ENCODE measurements at regions not wholly inside any gene's neighbourhood (a gene's known extent, or its start where the extent isn't known, plus 50 kb on each side); places are given as distances from the start of the nearest gene placed in this dataset.

GRCh38 chr14:45705940-45706534, 453.0 kb upstream of the MIS18BP1 start:
- TF ChIP-seq, protein P1, sequence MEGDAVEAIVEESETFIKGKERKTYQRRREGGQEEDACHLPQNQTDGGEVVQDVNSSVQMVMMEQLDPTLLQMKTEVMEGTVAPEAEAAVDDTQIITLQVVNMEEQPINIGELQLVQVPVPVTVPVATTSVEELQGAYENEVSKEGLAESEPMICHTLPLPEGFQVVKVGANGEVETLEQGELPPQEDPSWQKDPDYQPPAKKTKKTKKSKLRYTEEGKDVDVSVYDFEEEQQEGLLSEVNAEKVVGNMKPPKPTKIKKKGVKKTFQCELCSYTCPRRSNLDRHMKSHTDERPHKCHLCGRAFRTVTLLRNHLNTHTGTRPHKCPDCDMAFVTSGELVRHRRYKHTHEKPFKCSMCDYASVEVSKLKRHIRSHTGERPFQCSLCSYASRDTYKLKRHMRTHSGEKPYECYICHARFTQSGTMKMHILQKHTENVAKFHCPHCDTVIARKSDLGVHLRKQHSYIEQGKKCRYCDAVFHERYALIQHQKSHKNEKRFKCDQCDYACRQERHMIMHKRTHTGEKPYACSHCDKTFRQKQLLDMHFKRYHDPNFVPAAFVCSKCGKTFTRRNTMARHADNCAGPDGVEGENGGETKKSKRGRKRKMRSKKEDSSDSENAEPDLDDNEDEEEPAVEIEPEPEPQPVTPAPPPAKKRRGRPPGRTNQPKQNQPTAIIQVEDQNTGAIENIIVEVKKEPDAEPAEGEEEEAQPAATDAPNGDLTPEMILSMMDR (conservative IDR thresholded peaks at IDR 0.05; ENCODE audit: low read depth, low read length) = no peak
- TF ChIP-seq EZH2 (IDR thresholded peaks at IDR 0.05; ENCODE audit: borderline replicate concordance, low read depth, low read length, poor library complexity, severe bottlenecking) = no peak

Data from A673 (cell line).